Endothelial cell of umbilical vein (primary cell): ENCODE measurements at regions not wholly inside any gene's neighbourhood (a gene's known extent, or its start where the extent isn't known, plus 50 kb on each side); places are given as distances from the start of the nearest gene placed in this dataset.

Source experiments
- CTCF ChIP-seq, 2 donors: IDR thresholded peaks; 1 replicate in 1 of 2; 2 replicates in 1 of 2; pipeline ENCODE4 v1.5.1; 2011; ENCODE audit warnings: low read length in 2 of 2, mild to moderate bottlenecking in 2 of 2, moderate library complexity in 2 of 2, control low read depth in 1 of 2, inconsistent platforms in 1 of 2, low read depth in 1 of 2; ENCODE audit not compliant: insufficient read depth in 1 of 2; ENCODE audit errors: extremely low read depth in 1 of 2
- JUN ChIP-seq: IDR thresholded peaks from 2 replicates; pipeline ENCODE4 v1.6.1; 2011; ENCODE audit warnings: borderline replicate concordance, low read depth; ENCODE audit not compliant: insufficient read length, insufficient read depth
- POLR2AphosphoS5 ChIP-seq: IDR thresholded peaks from 2 replicates; pipeline ENCODE4 v1.6.1; 2012; ENCODE audit warnings: low read depth, mild to moderate bottlenecking, control low read depth, low read length, moderate library complexity; ENCODE audit not compliant: insufficient read depth

GRCh38 chr15:93900476-93901400 is 330.6 kb upstream of the MCTP2 start:
- TF ChIP-seq JUN (no peak), CTCF (IDR thresholded peaks at IDR 0.05; ENCODE audit: extremely low read depth in 1 of 2, insufficient read depth in 1 of 2, low read depth in 1 of 2, low read length in 2 of 2) (no peak), POLR2AphosphoS5 (no peak)
